ENCODE measurements at regions not wholly inside any gene's neighbourhood (a gene's known extent, or its start where the extent isn't known, plus 50 kb on each side); places are given as distances from the start of the nearest gene placed in this dataset.

DNA sequence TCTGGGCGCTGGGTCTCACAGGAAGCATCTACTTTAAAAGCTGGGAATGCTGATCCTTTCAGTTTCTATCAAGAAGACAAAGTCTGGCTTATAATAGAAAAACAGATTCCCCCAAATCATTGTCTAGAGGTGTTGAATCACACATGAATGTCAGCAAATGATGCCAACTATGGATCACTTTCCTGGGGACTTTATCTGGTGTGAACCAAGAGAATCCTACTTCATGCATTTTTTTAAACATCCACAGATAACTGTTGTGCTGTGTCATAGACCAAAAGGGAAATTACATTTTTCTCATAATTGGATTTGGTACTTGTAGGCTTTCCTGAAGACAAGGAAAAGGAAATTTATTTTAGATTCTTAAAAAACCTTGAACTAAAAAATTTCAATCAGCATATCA is 132.7 kb downstream of the CD47 start:
- TF ChIP-seq, protein P1, sequence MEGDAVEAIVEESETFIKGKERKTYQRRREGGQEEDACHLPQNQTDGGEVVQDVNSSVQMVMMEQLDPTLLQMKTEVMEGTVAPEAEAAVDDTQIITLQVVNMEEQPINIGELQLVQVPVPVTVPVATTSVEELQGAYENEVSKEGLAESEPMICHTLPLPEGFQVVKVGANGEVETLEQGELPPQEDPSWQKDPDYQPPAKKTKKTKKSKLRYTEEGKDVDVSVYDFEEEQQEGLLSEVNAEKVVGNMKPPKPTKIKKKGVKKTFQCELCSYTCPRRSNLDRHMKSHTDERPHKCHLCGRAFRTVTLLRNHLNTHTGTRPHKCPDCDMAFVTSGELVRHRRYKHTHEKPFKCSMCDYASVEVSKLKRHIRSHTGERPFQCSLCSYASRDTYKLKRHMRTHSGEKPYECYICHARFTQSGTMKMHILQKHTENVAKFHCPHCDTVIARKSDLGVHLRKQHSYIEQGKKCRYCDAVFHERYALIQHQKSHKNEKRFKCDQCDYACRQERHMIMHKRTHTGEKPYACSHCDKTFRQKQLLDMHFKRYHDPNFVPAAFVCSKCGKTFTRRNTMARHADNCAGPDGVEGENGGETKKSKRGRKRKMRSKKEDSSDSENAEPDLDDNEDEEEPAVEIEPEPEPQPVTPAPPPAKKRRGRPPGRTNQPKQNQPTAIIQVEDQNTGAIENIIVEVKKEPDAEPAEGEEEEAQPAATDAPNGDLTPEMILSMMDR (IDR thresholded peaks at IDR 0.05; ENCODE audit: extremely low read depth in 1 of 2, insufficient read depth in 1 of 2, low read depth in 1 of 2, low read length in 2 of 2) = no peak
- TF ChIP-seq EZH2 (IDR thresholded peaks at IDR 0.05; ENCODE audit: borderline replicate concordance, low read depth, low read length, severe bottlenecking) (no peak), MAX (IDR thresholded peaks at IDR 0.05; ENCODE audit: insufficient read depth, insufficient read length) (no peak), POLR2A (IDR thresholded peaks at IDR 0.05; ENCODE audit: low read depth, low read length) (no peak)
